ENCODE measurements at regions not wholly inside any gene's neighbourhood (a gene's known extent, or its start where the extent isn't known, plus 50 kb on each side); places are given as distances from the start of the nearest gene placed in this dataset.

- ATAC-seq = no peak
- H3K27ac ChIP-seq = no peak overlapping the region
- no peaks in the 10 kb centered on the region for H3K36me3 ChIP-seq
- H3K9me3 ChIP-seq = no peaks in the 10 kb centered on the region
- no peaks in the 10 kb centered on the region for H3K27me3 ChIP-seq
- WGBS, 2 donors = 92 to 96% methylated on average over 2 of the region's 2 CpGs
- H3K4me1 ChIP-seq = peaks cover 0 to 9% (median 0%) of the 10 kb centered on the region in 9 donors
- no peak for TF ChIP-seq CTCF (IDR thresholded peaks at IDR 0.05)
- H3K4me3 ChIP-seq = no peak overlapping the region
- no peak for DNase-seq
- intact Hi-C loops (cut with DNase I) = no loop called here
Measured at GRCh38 chr5:112064271-112064701, 307.3 kb upstream of the NREP start.

GRCh38 chr5:112063856-112064255, 306.9 kb upstream of the NREP start:
- Histone ChIP-seq H3K4me3 (no peak overlapping the region), H3K4me1 (peaks cover 0 to 13% (median 0%) of the 10 kb centered on the region in 9 donors), H3K27ac (no peak overlapping the region), H3K36me3 (no peaks in the 10 kb centered on the region), H3K27me3 (no peaks in the 10 kb centered on the region), H3K9me3 (no peaks in the 10 kb centered on the region)
- ATAC-seq (no peak), DNase-seq (no peak)
- WGBS, 2 donors = 85 to 90% methylated on average over 1 of the region's 1 CpG
- intact Hi-C loops (cut with DNase I) = no loop called here
- no peak for TF ChIP-seq CTCF (IDR thresholded peaks at IDR 0.05)

- WGBS, 2 donors = 73 to 80% methylated on average over 2 of the region's 2 CpGs
- DNase-seq (no peak), ATAC-seq (no peak)
- Histone ChIP-seq H3K9me3 (no peaks in the 10 kb centered on the region), H3K4me1 (peaks cover 0 to 14% (median 0%) of the 10 kb centered on the region in 9 donors), H3K27me3 (no peaks in the 10 kb centered on the region), H3K4me3 (no peak overlapping the region), H3K36me3 (no peaks in the 10 kb centered on the region), H3K27ac (no peak overlapping the region)
- no peak for TF ChIP-seq CTCF (IDR thresholded peaks at IDR 0.05)
- intact Hi-C loops (cut with DNase I) = no loop called here
Measured at GRCh38 chr5:112063191-112063590, 306.2 kb upstream of the NREP start.

GRCh38 chr5:112062181-112062580, 305.2 kb upstream of the NREP start:
- no peaks in the 10 kb centered on the region for H3K27me3 ChIP-seq
- peaks cover 0 to 14% (median 0%) of the 10 kb centered on the region in 9 donors for H3K4me1 ChIP-seq
- no peaks in the 10 kb centered on the region for H3K9me3 ChIP-seq
- DNase-seq = no peak
- TF ChIP-seq CTCF (IDR thresholded peaks at IDR 0.05) = no peak
- H3K4me3 ChIP-seq = no peak overlapping the region
- no peak for ATAC-seq
- no peaks in the 10 kb centered on the region for H3K36me3 ChIP-seq
- H3K27ac ChIP-seq = no peak overlapping the region
- WGBS, 2 donors = 85 to 89% methylated on average over 2 of the region's 2 CpGs
- intact Hi-C loops (cut with DNase I) = no loop called here

Data from heart right ventricle (tissue), 16 donors.